ENCODE measurements at regions not wholly inside any gene's neighbourhood (a gene's known extent, or its start where the extent isn't known, plus 50 kb on each side); places are given as distances from the start of the nearest gene placed in this dataset.
"Not testable (repeated sequence)": the region's sequence is repeated elsewhere in the genome, so short reads cannot be mapped to it uniquely, and the experiment has no call there.

GRCh38 chr9:96131825-96132224 lies 170.2 kb downstream of the HSD17B3 start:
- DNase-seq (ENCODE audit: low read depth in 2 of 2): no peak

GRCh38 chr9:96130970-96131369 lies 171.0 kb downstream of the HSD17B3 start:
- no peak for DNase-seq (ENCODE audit: low read depth in 2 of 2)

- DNase-seq (ENCODE audit: low read depth in 2 of 2): no peak
Measured at GRCh38 chr9:96129747-96130146, 172.2 kb downstream of the HSD17B3 start.

GRCh38 chr9:96128880-96129279 lies 173.1 kb downstream of the HSD17B3 start:
- no peak for DNase-seq (ENCODE audit: low read depth in 2 of 2)

- DNase-seq (ENCODE audit: low read depth in 2 of 2): no peak
Measured at GRCh38 chr9:96126321-96126881, 175.6 kb downstream of the HSD17B3 start.

GRCh38 chr9:96125624-96126023 lies 176.4 kb downstream of the HSD17B3 start:
- DNase-seq (ENCODE audit: low read depth in 2 of 2): no peak

- no peak for DNase-seq (ENCODE audit: low read depth in 2 of 2)
Measured at GRCh38 chr9:96122751-96123150, 179.2 kb downstream of the HSD17B3 start.

GRCh38 chr9:96122282-96122681 lies 179.7 kb downstream of the HSD17B3 start:
- no peak for DNase-seq (ENCODE audit: low read depth in 2 of 2)

- no peak for DNase-seq (ENCODE audit: low read depth in 2 of 2)
Measured at GRCh38 chr9:96121136-96121535, 180.8 kb downstream of the HSD17B3 start.

- no peak for DNase-seq (ENCODE audit: low read depth in 2 of 2)
Measured at GRCh38 chr9:96117398-96118080, 184.4 kb downstream of the HSD17B3 start.

GRCh38 chr9:96116275-96117064 lies 185.5 kb downstream of the HSD17B3 start:
- no peak for DNase-seq (ENCODE audit: low read depth in 2 of 2)

GRCh38 chr9:96115836-96116235 lies 186.1 kb downstream of the HSD17B3 start:
- no peak for DNase-seq (ENCODE audit: low read depth in 2 of 2)

- no peak for DNase-seq (ENCODE audit: low read depth in 2 of 2)
Measured at GRCh38 chr9:96113032-96113431, 188.9 kb downstream of the HSD17B3 start.

GRCh38 chr9:96109680-96110351 lies 192.2 kb downstream of the HSD17B3 start:
- no peak for DNase-seq (ENCODE audit: low read depth in 2 of 2)

- DNase-seq (ENCODE audit: low read depth in 2 of 2): no peak
Measured at GRCh38 chr9:96108691-96109380, 193.1 kb downstream of the HSD17B3 start.

- no peak for DNase-seq (ENCODE audit: low read depth in 2 of 2)
Measured at GRCh38 chr9:96107436-96107835, 194.5 kb downstream of the HSD17B3 start.

GRCh38 chr9:96100385-96101300 lies 201.3 kb downstream of the HSD17B3 start:
- DNase-seq (ENCODE audit: low read depth in 2 of 2): no peak

- DNase-seq (ENCODE audit: low read depth in 2 of 2): not testable (repeated sequence)
Measured at GRCh38 chr9:96090630-96091029, 211.3 kb downstream of the HSD17B3 start.

- no peak for DNase-seq (ENCODE audit: low read depth in 2 of 2)
Measured at GRCh38 chr9:96089452-96090085, 212.4 kb downstream of the HSD17B3 start.

- no peak for DNase-seq (ENCODE audit: low read depth in 2 of 2)
Measured at GRCh38 chr9:96088510-96088909, 213.0 kb downstream of the ERCC6L2 start.
